WTC11 (cell line): ENCODE measurements at regions not wholly inside any gene's neighbourhood (a gene's known extent, or its start where the extent isn't known, plus 50 kb on each side); places are given as distances from the start of the nearest gene placed in this dataset.

Experiments used
- ATAC-seq: fragments of 200-7000 bp; cut with Tn5 transposase; 2 replicates; pipeline ENCODE4 v1.10.0; 2021; ENCODE audit warnings: mild to moderate bottlenecking, moderate library complexity
- CTCF ChIA-PET: fragments of 300-600 bp; sonication (Branson Sonifier 250); formaldehyde crosslinking; loops from one replicate; lab custom pipeline; 2021; ENCODE audit warnings: antibody characterized with exemption; lab: Charles Lee
- POLR2A ChIA-PET: fragments of 350-600 bp; sonication (Branson Sonifier 250); formaldehyde crosslinking; loops from one replicate; lab custom pipeline; 2021; ENCODE audit warnings: antibody characterized with exemption; lab: Charles Lee
- DNase-seq: peaks from one replicate; pipeline ENCODE4 v3.0.0; 2021; ENCODE audit warnings: low spot score
- H3K27ac Mint-ChIP-seq: 2 replicates; pipeline ENCODE4 v1.8.0; 2021; ENCODE audit warnings: mixed read lengths
- H3K27me3 Mint-ChIP-seq: 2 replicates; pipeline ENCODE4 v1.8.0; 2021; ENCODE audit warnings: low read depth, mild to moderate bottlenecking, moderate library complexity, mixed read lengths
- H3K36me3 Mint-ChIP-seq: 2 replicates; pipeline ENCODE4 v1.8.0; 2021; ENCODE audit warnings: mixed read lengths
- H3K4me1 Mint-ChIP-seq: 2 replicates; pipeline ENCODE4 v1.8.0; 2022; ENCODE audit warnings: mixed read lengths
- H3K4me3 Mint-ChIP-seq: 2 replicates; pipeline ENCODE4 v1.8.0; 2021; ENCODE audit warnings: mild to moderate bottlenecking, moderate library complexity, mixed read lengths
- H3K9me3 Mint-ChIP-seq: 2 replicates; pipeline ENCODE4 v1.8.0; 2021; ENCODE audit warnings: mixed read lengths
- ATF2 ChIP-seq: sonication (generic); formaldehyde crosslinking; IDR thresholded peaks from 2 replicates; pipeline ENCODE4 v1.8.1; 2022; ENCODE audit warnings: low read depth, missing genetic modification reagents, borderline replicate concordance
- CREM ChIP-seq: sonication (generic); formaldehyde crosslinking; IDR thresholded peaks from 2 replicates; pipeline ENCODE4 v1.8.1; 2022; ENCODE audit warnings: mild to moderate bottlenecking, missing genetic modification reagents, moderate library complexity
- ELF4 ChIP-seq: sonication (generic); formaldehyde crosslinking; IDR thresholded peaks from 2 replicates; pipeline ENCODE4 v1.8.1; 2022; ENCODE audit warnings: low read depth, mild to moderate bottlenecking, moderate library complexity, missing genetic modification reagents
- ESRRA ChIP-seq: sonication (generic); formaldehyde crosslinking; IDR thresholded peaks from 2 replicates; pipeline ENCODE4 v1.8.1; 2022; ENCODE audit warnings: mild to moderate bottlenecking, missing genetic modification reagents, borderline replicate concordance
- GABPB1 ChIP-seq: sonication (generic); formaldehyde crosslinking; IDR thresholded peaks from 2 replicates; pipeline ENCODE4 v1.8.1; 2023; ENCODE audit warnings: mild to moderate bottlenecking, missing genetic modification reagents
- MAX ChIP-seq: sonication (generic); formaldehyde crosslinking; IDR thresholded peaks from 2 replicates; pipeline ENCODE4 v1.8.0; 2022; ENCODE audit warnings: mild to moderate bottlenecking, missing genetic modification reagents
- NFE2L1 ChIP-seq: sonication (generic); formaldehyde crosslinking; IDR thresholded peaks from 2 replicates; pipeline ENCODE4 v1.8.1; 2023; ENCODE audit warnings: missing genetic modification reagents
- NFYB ChIP-seq: sonication (generic); formaldehyde crosslinking; conservative IDR thresholded peaks from 2 replicates; pipeline ENCODE4 v1.8.0; 2022; ENCODE audit warnings: low read depth, missing genetic modification reagents
- NR1H2 ChIP-seq: sonication (generic); formaldehyde crosslinking; IDR thresholded peaks from 2 replicates; pipeline ENCODE4 v1.9.0; 2021; ENCODE audit warnings: mild to moderate bottlenecking, moderate library complexity, missing genetic modification reagents
- NR3C1 ChIP-seq: sonication (generic); formaldehyde crosslinking; conservative IDR thresholded peaks from 2 replicates; pipeline ENCODE4 v1.8.1; 2023; ENCODE audit warnings: low read depth, mild to moderate bottlenecking, missing genetic modification reagents
- PRDM15 ChIP-seq: sonication (generic); formaldehyde crosslinking; IDR thresholded peaks from 2 replicates; pipeline ENCODE4 v1.8.0; 2022; ENCODE audit warnings: missing genetic modification reagents
- ZNF138 ChIP-seq: sonication (generic); formaldehyde crosslinking; conservative IDR thresholded peaks from 2 replicates; pipeline ENCODE4 v1.8.1; 2022; ENCODE audit warnings: mild to moderate bottlenecking, moderate library complexity, missing genetic modification reagents
- ZNF232 ChIP-seq: sonication (generic); formaldehyde crosslinking; IDR thresholded peaks from 2 replicates; pipeline ENCODE4 v1.8.0; 2022; ENCODE audit warnings: mild to moderate bottlenecking, missing genetic modification reagents
- ZNF263 ChIP-seq: sonication (generic); formaldehyde crosslinking; IDR thresholded peaks from 2 replicates; pipeline ENCODE4 v1.8.1; 2022; ENCODE audit warnings: low read depth, mild to moderate bottlenecking, moderate library complexity, missing genetic modification reagents
- ZNF416 ChIP-seq: fragments of 250-450 bp; sonication (Bioruptor Pico); IDR thresholded peaks from 2 replicates; pipeline ENCODE4 v1.9.0; 2021; ENCODE audit warnings: mild to moderate bottlenecking, inconsistent platforms
- TF ChIP-seq, protein P1 (sequence below): sonication (generic); formaldehyde crosslinking; IDR thresholded peaks from 2 replicates; pipeline ENCODE4 v1.8.1; 2022; ENCODE audit warnings: mild to moderate bottlenecking, missing genetic modification reagents, moderate library complexity, borderline replicate concordance
- TF ChIP-seq, protein P2 (sequence below): fragments of 250-450 bp; sonication (Bioruptor Pico); IDR thresholded peaks from 2 replicates; pipeline ENCODE4 v1.8.0; 2021; ENCODE audit warnings: mild to moderate bottlenecking

GRCh38 chr15:31438601-31439265 is 112.1 kb downstream of the KLF13 start:
- DNase-seq (no peak), ATAC-seq (no peak)
- peaks cover 25% of the 10 kb centered on the region for H3K27me3 Mint-ChIP-seq
- POLR2A ChIA-PET: interaction anchor here (1.0 kb wide), 1 partner anchor 41 kb away, joined by 3 read pairs; no protein-coding TSS in a partner anchor
- peaks cover 23% of the 10 kb centered on the region for H3K4me1 Mint-ChIP-seq
- no peaks in the 10 kb centered on the region for H3K36me3 Mint-ChIP-seq
- H3K9me3 Mint-ChIP-seq: no peaks in the 10 kb centered on the region
- no peak overlapping the region for H3K27ac Mint-ChIP-seq
- TF ChIP-seq NR3C1 (CRISPR knock-in tag) (no peak), ZNF263 (CRISPR knock-in tag) (no peak), MAX (CRISPR knock-in tag) (no peak), CREM (CRISPR knock-in tag) (no peak), NR1H2 (CRISPR knock-in tag) (no peak), NFYB (CRISPR knock-in tag) (no peak)
- TF ChIP-seq, protein P1, sequence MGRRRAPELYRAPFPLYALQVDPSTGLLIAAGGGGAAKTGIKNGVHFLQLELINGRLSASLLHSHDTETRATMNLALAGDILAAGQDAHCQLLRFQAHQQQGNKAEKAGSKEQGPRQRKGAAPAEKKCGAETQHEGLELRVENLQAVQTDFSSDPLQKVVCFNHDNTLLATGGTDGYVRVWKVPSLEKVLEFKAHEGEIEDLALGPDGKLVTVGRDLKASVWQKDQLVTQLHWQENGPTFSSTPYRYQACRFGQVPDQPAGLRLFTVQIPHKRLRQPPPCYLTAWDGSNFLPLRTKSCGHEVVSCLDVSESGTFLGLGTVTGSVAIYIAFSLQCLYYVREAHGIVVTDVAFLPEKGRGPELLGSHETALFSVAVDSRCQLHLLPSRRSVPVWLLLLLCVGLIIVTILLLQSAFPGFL (CRISPR knock-in tag): no peak
- H3K4me3 Mint-ChIP-seq: no peak overlapping the region
- CTCF ChIA-PET: interaction anchor here (0.6 to 8.3 kb wide), 7 partner anchors 10 to 238 kb away, joined by 3 to 99 read pairs (median 4); no protein-coding TSS in a partner anchor

- DNase-seq (peak; percentile 48), ATAC-seq (peak; percentile 32)
- Mint-ChIP-seq H3K4me3 (no peak overlapping the region), H3K4me1 (peaks cover 19% of the 10 kb centered on the region), H3K9me3 (no peaks in the 10 kb centered on the region), H3K27ac (no peak overlapping the region), H3K27me3 (peaks cover 22% of the 10 kb centered on the region), H3K36me3 (no peaks in the 10 kb centered on the region)
- POLR2A ChIA-PET: no interaction called here
- CTCF ChIA-PET: interaction anchor here (0.9 to 8.3 kb wide), 5 partner anchors 19 to 239 kb away, joined by 3 to 99 read pairs (median 4); no protein-coding TSS in a partner anchor
- TF ChIP-seq MAX (CRISPR knock-in tag) (no peak), GABPB1 (no peak), ATF2 (CRISPR knock-in tag) (no peak), ZNF232 (no peak), ZNF138 (no peak), ZNF416 (CRISPR knock-in tag) (no peak), ESRRA (CRISPR knock-in tag) (no peak), ELF4 (CRISPR knock-in tag) (no peak), NFE2L1 (CRISPR knock-in tag) (no peak), PRDM15 (CRISPR knock-in tag) (no peak)
- TF ChIP-seq, protein P2, sequence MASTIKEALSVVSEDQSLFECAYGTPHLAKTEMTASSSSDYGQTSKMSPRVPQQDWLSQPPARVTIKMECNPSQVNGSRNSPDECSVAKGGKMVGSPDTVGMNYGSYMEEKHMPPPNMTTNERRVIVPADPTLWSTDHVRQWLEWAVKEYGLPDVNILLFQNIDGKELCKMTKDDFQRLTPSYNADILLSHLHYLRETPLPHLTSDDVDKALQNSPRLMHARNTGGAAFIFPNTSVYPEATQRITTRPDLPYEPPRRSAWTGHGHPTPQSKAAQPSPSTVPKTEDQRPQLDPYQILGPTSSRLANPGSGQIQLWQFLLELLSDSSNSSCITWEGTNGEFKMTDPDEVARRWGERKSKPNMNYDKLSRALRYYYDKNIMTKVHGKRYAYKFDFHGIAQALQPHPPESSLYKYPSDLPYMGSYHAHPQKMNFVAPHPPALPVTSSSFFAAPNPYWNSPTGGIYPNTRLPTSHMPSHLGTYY: no peak
These were observed 112.7 kb downstream of the KLF13 start for GRCh38 chr15:31439328-31439727.
